SU-DHL-6 (cell line): ENCODE measurements at regions not wholly inside any gene's neighbourhood (a gene's known extent, or its start where the extent isn't known, plus 50 kb on each side); places are given as distances from the start of the nearest gene placed in this dataset.

ENCODE experiments used
- H2AFZ ChIP-seq: fragments of 200-600 bp; sonication (generic); 2 replicates; pipeline ENCODE4 v1.6.1; 2014; ENCODE audit warnings: low read depth, mild to moderate bottlenecking, moderate library complexity, mixed read lengths, antibody characterized with exemption, low read length; ENCODE audit not compliant: severe bottlenecking
- H3F3A ChIP-seq: fragments of 200-600 bp; shearing (Covaris generic); 2 replicates; pipeline ENCODE4 v1.6.0; 2016; ENCODE audit warnings: antibody characterized with exemption, mild to moderate bottlenecking; ENCODE audit not compliant: insufficient read depth
- H3K27ac ChIP-seq: fragments of 200-600 bp; sonication (generic); 2 replicates; pipeline ENCODE4 v1.5.1; 2016; ENCODE audit warnings: low read depth, mild to moderate bottlenecking, low read length, moderate library complexity, mixed read lengths
- H3K27me3 ChIP-seq: fragments of 200-600 bp; sonication (generic), shearing (Covaris generic); 2 replicates; pipeline ENCODE4 v1.6.0; 2014; ENCODE audit warnings: mild to moderate bottlenecking, low read length
- H3K36me3 ChIP-seq: fragments of 200-600 bp; sonication (generic); 2 replicates; pipeline ENCODE4 v1.6.1; 2014; ENCODE audit warnings: mild to moderate bottlenecking, low read length, mixed read lengths
- H3K4me2 ChIP-seq: fragments of 300-600, 200-600 bp; shearing (Covaris generic), sonication (generic); 2 replicates; pipeline ENCODE4 v1.6.0; 2014; ENCODE audit warnings: low read length, low read depth, mild to moderate bottlenecking; ENCODE audit not compliant: poor library complexity, severe bottlenecking
- H3K4me3 ChIP-seq: fragments of 200-600 bp; sonication (generic); 2 replicates; pipeline ENCODE4 v1.5.1; 2014; ENCODE audit warnings: antibody characterized with exemption, low read length, mild to moderate bottlenecking, mixed read lengths; ENCODE audit not compliant: insufficient read depth, poor library complexity, severe bottlenecking
- H3K79me2 ChIP-seq: fragments of 200-600 bp; sonication (generic); 2 replicates; pipeline ENCODE4 v1.6.1; 2014; ENCODE audit warnings: mild to moderate bottlenecking, low read length, moderate library complexity; ENCODE audit not compliant: insufficient read depth
- H3K9ac ChIP-seq: fragments of 200-600 bp; sonication (generic); 2 replicates; pipeline ENCODE4 v1.7.0; 2014; ENCODE audit warnings: mild to moderate bottlenecking, low read length
- H3K9me2 ChIP-seq: fragments of 200-600 bp; sonication (generic); replicated peaks from 2 replicates; pipeline ENCODE4 v1.6.1; 2014; ENCODE audit warnings: low read length; ENCODE audit not compliant: insufficient read depth
- H3K9me3 ChIP-seq: fragments of 200-600 bp; sonication (generic); 2 replicates; pipeline ENCODE4 v1.6.1; 2014; ENCODE audit warnings: low read length, mixed read lengths; ENCODE audit not compliant: insufficient read depth
- H4K20me1 ChIP-seq: fragments of 200-600 bp; sonication (generic); 2 replicates; pipeline ENCODE4 v1.6.1; 2014; ENCODE audit warnings: low read depth, mild to moderate bottlenecking, antibody characterized with exemption, low read length, moderate library complexity, mixed read lengths
- EZH2phosphoT487 ChIP-seq: fragments of 200-600 bp; sonication (generic), shearing (Covaris generic); conservative IDR thresholded peaks from 2 replicates; pipeline ENCODE4 v1.6.1; 2018; ENCODE audit warnings: mild to moderate bottlenecking, antibody characterized with exemption, low read length, moderate library complexity, mixed read lengths
- TF ChIP-seq, protein P1 (sequence below): fragments of 200-600 bp; sonication (generic); IDR thresholded peaks from one replicate; pipeline ENCODE4 v1.5.1; 2017; ENCODE audit warnings: antibody characterized with exemption, mild to moderate bottlenecking, low read length, moderate library complexity; ENCODE audit not compliant: insufficient read depth, poor library complexity, severe bottlenecking

DNA sequence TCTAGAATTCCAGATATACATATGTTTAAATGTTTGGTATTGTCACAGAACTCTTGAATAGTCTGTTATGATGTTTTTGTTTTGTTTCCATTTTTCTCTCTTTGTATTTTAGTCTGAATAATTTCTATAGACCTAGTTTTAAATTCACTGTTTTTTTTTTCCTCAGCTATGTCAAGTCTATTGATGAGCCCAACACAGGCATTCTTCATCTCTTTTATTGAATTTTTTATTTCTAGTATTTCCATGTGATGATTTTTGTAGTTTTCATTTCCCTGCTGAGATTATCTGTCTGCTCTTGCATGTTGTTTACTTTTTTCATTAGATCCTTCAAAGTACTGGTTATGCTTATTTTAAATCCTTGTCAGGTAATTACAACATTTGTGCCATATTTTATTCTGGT is 254.7 kb downstream of the C1D start:
- H4K20me1 ChIP-seq: no peaks in the 10 kb centered on the region
- H3K9ac ChIP-seq: no peak overlapping the region

DNA sequence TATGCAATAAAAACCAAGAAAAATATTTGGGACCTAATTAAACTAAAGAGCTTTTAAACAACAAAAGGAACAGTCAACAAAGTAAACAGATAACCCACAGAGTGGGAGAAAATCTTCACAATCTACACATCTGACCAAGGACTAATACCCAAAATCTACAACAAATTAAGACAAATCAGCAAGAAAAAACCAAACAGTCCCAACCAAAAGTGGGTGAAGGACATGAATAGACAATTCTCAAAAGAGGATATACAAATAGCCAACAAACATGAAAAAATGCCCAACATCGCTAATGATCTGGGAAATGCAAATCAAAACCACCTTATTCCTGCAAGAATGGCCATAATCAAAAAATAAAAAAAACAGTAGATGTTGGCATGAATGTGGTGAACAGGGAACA is 250.1 kb downstream of the C1D start:
- Histone ChIP-seq H3K27ac (no peak overlapping the region), H3K27me3 (no peaks in the 10 kb centered on the region), H3K79me2 (no peaks in the 10 kb centered on the region), H3K4me3 (no peak overlapping the region), H3K36me3 (no peaks in the 10 kb centered on the region), H3K9me3 (no peaks in the 10 kb centered on the region), H4K20me1 (no peaks in the 10 kb centered on the region), H2AFZ (no peak overlapping the region), H3K9ac (no peak overlapping the region), H3K9me2 (no peaks in the 10 kb centered on the region), H3K4me2 (no peak overlapping the region), H3F3A (no peaks in the 10 kb centered on the region)
- TF ChIP-seq EZH2phosphoT487: no peak
- TF ChIP-seq, protein P1, sequence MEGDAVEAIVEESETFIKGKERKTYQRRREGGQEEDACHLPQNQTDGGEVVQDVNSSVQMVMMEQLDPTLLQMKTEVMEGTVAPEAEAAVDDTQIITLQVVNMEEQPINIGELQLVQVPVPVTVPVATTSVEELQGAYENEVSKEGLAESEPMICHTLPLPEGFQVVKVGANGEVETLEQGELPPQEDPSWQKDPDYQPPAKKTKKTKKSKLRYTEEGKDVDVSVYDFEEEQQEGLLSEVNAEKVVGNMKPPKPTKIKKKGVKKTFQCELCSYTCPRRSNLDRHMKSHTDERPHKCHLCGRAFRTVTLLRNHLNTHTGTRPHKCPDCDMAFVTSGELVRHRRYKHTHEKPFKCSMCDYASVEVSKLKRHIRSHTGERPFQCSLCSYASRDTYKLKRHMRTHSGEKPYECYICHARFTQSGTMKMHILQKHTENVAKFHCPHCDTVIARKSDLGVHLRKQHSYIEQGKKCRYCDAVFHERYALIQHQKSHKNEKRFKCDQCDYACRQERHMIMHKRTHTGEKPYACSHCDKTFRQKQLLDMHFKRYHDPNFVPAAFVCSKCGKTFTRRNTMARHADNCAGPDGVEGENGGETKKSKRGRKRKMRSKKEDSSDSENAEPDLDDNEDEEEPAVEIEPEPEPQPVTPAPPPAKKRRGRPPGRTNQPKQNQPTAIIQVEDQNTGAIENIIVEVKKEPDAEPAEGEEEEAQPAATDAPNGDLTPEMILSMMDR: no peak

More for the DNA sequence above, 254.7 kb downstream of the C1D start:
- Histone ChIP-seq H3K36me3 (no peaks in the 10 kb centered on the region), H3K27me3 (no peaks in the 10 kb centered on the region), H3F3A (no peaks in the 10 kb centered on the region), H3K9me2 (no peaks in the 10 kb centered on the region), H3K4me3 (no peak overlapping the region), H3K27ac (no peak overlapping the region), H3K79me2 (no peaks in the 10 kb centered on the region), H3K4me2 (no peak overlapping the region), H2AFZ (no peak overlapping the region), H3K9me3 (no peaks in the 10 kb centered on the region)
- TF ChIP-seq EZH2phosphoT487: no peak
- TF ChIP-seq, protein P1: no peak

DNA sequence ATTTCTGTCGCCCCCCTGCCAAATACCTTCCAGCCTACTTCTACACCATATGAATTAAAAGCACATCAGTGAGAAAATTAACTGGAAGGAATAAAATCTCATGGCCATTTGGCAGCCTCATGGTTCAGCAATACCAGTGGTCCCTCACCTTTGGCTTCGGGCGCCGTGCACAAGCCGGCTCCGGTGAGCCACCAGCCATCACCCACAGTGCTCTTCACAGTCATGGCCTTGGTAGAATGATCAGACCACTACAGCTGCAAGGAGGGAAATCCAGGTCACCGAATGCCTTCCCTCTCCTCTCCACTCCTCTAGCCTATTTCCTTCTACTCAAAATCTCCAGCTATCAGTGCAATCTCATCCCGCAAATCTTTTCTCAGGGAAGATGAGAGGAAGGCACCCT is 239.1 kb downstream of the C1D start:
- no peaks in the 10 kb centered on the region for H3K79me2 ChIP-seq
- H3F3A ChIP-seq: no peaks in the 10 kb centered on the region
- no peak overlapping the region for H3K4me2 ChIP-seq
- H3K9me2 ChIP-seq: no peaks in the 10 kb centered on the region
- no peak overlapping the region for H3K4me3 ChIP-seq
- no peaks in the 10 kb centered on the region for H3K9me3 ChIP-seq
- H3K9ac ChIP-seq: no peak overlapping the region
- no peak for TF ChIP-seq EZH2phosphoT487
- TF ChIP-seq, protein P1: no peak
- no peak overlapping the region for H3K27ac ChIP-seq
- no peaks in the 10 kb centered on the region for H4K20me1 ChIP-seq
- H2AFZ ChIP-seq: no peak overlapping the region
- no peaks in the 10 kb centered on the region for H3K27me3 ChIP-seq
- no peaks in the 10 kb centered on the region for H3K36me3 ChIP-seq

DNA sequence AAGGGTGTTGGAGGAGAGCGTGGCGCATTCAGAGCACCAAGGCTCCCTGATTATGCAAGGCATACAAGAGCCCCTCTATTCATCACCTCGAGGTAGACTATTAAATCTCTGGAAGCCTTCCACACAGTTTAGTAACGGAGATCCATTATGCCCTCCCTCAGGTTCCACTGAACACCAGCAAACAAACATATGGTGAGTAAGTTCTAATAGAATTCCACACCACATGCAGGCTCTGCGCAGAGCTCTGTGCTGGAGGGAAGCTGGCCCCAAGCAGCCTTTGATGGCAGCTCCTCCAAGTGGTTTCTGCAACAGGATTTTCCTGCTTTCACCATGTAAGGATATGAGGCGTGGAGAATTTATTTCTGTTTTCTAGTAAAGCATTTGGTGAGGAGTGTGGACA is 238.6 kb downstream of the C1D start:
- Histone ChIP-seq H3K27ac (no peak overlapping the region), H3K4me2 (no peak overlapping the region), H4K20me1 (no peaks in the 10 kb centered on the region), H3K9me2 (no peaks in the 10 kb centered on the region), H3K9me3 (no peaks in the 10 kb centered on the region), H3K36me3 (no peaks in the 10 kb centered on the region), H3K79me2 (no peaks in the 10 kb centered on the region), H3F3A (no peaks in the 10 kb centered on the region), H3K27me3 (no peaks in the 10 kb centered on the region), H3K4me3 (no peak overlapping the region), H3K9ac (no peak overlapping the region), H2AFZ (no peak overlapping the region)
- TF ChIP-seq EZH2phosphoT487: no peak
- TF ChIP-seq, protein P1: no peak
